Calu3 (cell line): ENCODE measurements at regions not wholly inside any gene's neighbourhood (a gene's known extent, or its start where the extent isn't known, plus 50 kb on each side); places are given as distances from the start of the nearest gene placed in this dataset.

Experiments used
- BruUV-seq: library from RNA; stranded (reverse); fragments of 400-500 nt; replicated peaks from 2 replicates; lab custom pipeline; 2021; lab: Mats Ljungman, UMichigan
- CTCF ChIA-PET: fragments of 300-600 bp; sonication (Branson Sonifier 250); formaldehyde crosslinking; loops from one replicate; lab custom pipeline; 2022; ENCODE audit warnings: antibody characterized with exemption; lab: Charles Lee
- DNase-seq: peaks from one replicate; pipeline ENCODE4 v3.0.0; 2022
- H3K27ac Mint-ChIP-seq: one replicate; pipeline ENCODE4 v1.8.0; 2022; ENCODE audit warnings: mixed read lengths; ENCODE audit not compliant: unreplicated experiment
- H3K27me3 Mint-ChIP-seq: one replicate; pipeline ENCODE4 v1.8.0; 2022; ENCODE audit warnings: mixed read lengths; ENCODE audit not compliant: unreplicated experiment
- H3K36me3 Mint-ChIP-seq: one replicate; pipeline ENCODE4 v1.8.0; 2022; ENCODE audit warnings: mild to moderate bottlenecking, moderate library complexity, mixed read lengths; ENCODE audit not compliant: insufficient read depth, unreplicated experiment
- H3K4me1 Mint-ChIP-seq: one replicate; pipeline ENCODE4 v1.8.0; 2022; ENCODE audit warnings: mild to moderate bottlenecking, low read depth, mixed read lengths; ENCODE audit not compliant: unreplicated experiment
- H3K4me3 Mint-ChIP-seq: one replicate; pipeline ENCODE4 v1.8.0; 2022; ENCODE audit warnings: mild to moderate bottlenecking, low read depth, moderate library complexity, mixed read lengths; ENCODE audit not compliant: unreplicated experiment
- H3K9me3 Mint-ChIP-seq: one replicate; pipeline ENCODE4 v1.8.0; 2022; ENCODE audit warnings: low read depth, mixed read lengths; ENCODE audit not compliant: unreplicated experiment
- CTCF ChIP-seq: fragments of 200-600 bp; IDR thresholded peaks from one replicate; pipeline ENCODE4 v1.8.0; 2022; ENCODE audit warnings: antibody characterized with exemption; ENCODE audit not compliant: unreplicated experiment
- intact Hi-C: fragments of 100-400 bp; cut with micrococcal nuclease; formaldehyde crosslinking; loops from one replicate; pipeline ENCODE4 v1.10.0; 2022; ENCODE audit not compliant: unreplicated experiment

- H3K27ac Mint-ChIP-seq: no peak overlapping the region
- CTCF ChIA-PET: interaction anchor here (0.5 kb wide), 1 partner anchor 105 kb away, joined by 4 read pairs; no protein-coding TSS in a partner anchor
- no TSS peak for BruUV-seq
- peaks cover 19% of the 10 kb centered on the region for H3K27me3 Mint-ChIP-seq
- H3K4me3 Mint-ChIP-seq: no peak overlapping the region
- H3K4me1 Mint-ChIP-seq: no peaks in the 10 kb centered on the region
- TF ChIP-seq CTCF: no peak
- intact Hi-C loops: no loop called here
- H3K36me3 Mint-ChIP-seq: no peaks in the 10 kb centered on the region
- DNase-seq: no peak
- H3K9me3 Mint-ChIP-seq: no peaks in the 10 kb centered on the region
Measured at GRCh38 chr5:77948476-77948875, 172.3 kb upstream of the TBCA start.

- H3K4me3 Mint-ChIP-seq: no peak overlapping the region
- H3K9me3 Mint-ChIP-seq: no peaks in the 10 kb centered on the region
- intact Hi-C loops: no loop called here
- no peak overlapping the region for H3K27ac Mint-ChIP-seq
- H3K4me1 Mint-ChIP-seq: no peaks in the 10 kb centered on the region
- no peak for TF ChIP-seq CTCF
- no peak for DNase-seq
- no peaks in the 10 kb centered on the region for H3K36me3 Mint-ChIP-seq
- CTCF ChIA-PET: interaction anchor here (0.7 kb wide), 1 partner anchor 331 kb away, joined by 3 read pairs; no protein-coding TSS in a partner anchor
- no TSS peak for BruUV-seq
- peaks cover 20% of the 10 kb centered on the region for H3K27me3 Mint-ChIP-seq
Measured at GRCh38 chr5:77947041-77947428, 170.9 kb upstream of the TBCA start.

- Mint-ChIP-seq H3K27ac (no peak overlapping the region), H3K4me3 (no peak overlapping the region), H3K4me1 (no peaks in the 10 kb centered on the region), H3K9me3 (no peaks in the 10 kb centered on the region), H3K27me3 (peaks cover 25% of the 10 kb centered on the region), H3K36me3 (no peaks in the 10 kb centered on the region)
- intact Hi-C loops: no loop called here
- CTCF ChIA-PET: interaction anchor here (0.7 kb wide), 1 partner anchor 331 kb away, joined by 3 read pairs; no protein-coding TSS in a partner anchor
- BruUV-seq: no TSS peak
- DNase-seq: no peak
- TF ChIP-seq CTCF: no peak
Measured at GRCh38 chr5:77946381-77947040, 170.4 kb upstream of the TBCA start.

GRCh38 chr5:77945874-77946273 is 169.7 kb upstream of the TBCA start:
- Mint-ChIP-seq H3K9me3 (no peaks in the 10 kb centered on the region), H3K36me3 (no peaks in the 10 kb centered on the region), H3K4me3 (no peak overlapping the region), H3K27ac (no peak overlapping the region), H3K27me3 (peaks cover 31% of the 10 kb centered on the region), H3K4me1 (no peaks in the 10 kb centered on the region)
- CTCF ChIA-PET: interaction anchor here (0.7 kb wide), 1 partner anchor 42 kb away, joined by 4 read pairs; no protein-coding TSS in a partner anchor
- DNase-seq: no peak
- no peak for TF ChIP-seq CTCF
- no TSS peak for BruUV-seq
- intact Hi-C loops: no loop called here
